HG03095 (cell line): ENCODE measurements at regions not wholly inside any gene's neighbourhood (a gene's known extent, or its start where the extent isn't known, plus 50 kb on each side); places are given as distances from the start of the nearest gene placed in this dataset.

Experiments
- ATAC-seq: cut with Tn5 transposase; IDR thresholded peaks from one replicate; pipeline ENCODE4 v1.9.1; 2021; ENCODE audit warnings: moderate library complexity; ENCODE audit not compliant: unreplicated experiment

- ATAC-seq, result no peak
Measured at GRCh38 chr12:3931206-3931605, 58.0 kb upstream of the PARP11 start.

GRCh38 chr12:3929875-3930615 is 56.8 kb upstream of the PARP11 start:
- no peak for ATAC-seq

DNA sequence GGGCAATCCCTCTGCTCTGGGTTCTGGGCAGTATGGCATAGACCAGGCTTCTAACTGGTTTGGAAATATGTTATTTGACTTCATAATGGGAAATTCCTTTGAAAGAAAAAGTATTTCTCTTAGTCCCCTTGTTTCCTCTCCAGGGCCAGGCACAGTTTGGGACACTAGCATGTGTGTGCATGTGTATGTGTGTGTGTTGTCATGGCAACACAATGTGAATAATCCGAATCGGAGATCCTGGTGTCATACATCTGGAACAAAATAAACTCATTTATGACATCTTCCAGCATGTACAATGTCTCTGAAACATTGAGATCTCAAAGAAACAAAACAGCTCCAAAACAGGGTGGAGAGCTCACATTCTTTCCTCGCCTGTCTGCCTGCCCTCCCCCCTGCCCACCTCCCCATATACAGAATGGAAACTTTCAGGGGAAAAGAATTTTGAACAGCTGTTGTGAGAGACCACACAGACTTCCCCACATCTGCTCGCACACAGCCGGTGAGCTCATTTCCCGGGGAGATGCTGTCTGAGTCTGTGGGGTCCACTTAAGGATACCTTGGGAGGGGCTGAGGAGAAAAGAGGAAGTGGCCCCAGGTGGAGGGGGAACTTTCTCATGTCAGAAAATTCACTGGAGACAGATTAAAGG is 55.5 kb upstream of the PARP11 start:
- no peak for ATAC-seq

GRCh38 chr12:3925621-3926020 is 52.4 kb upstream of the PARP11 start:
- no peak for ATAC-seq

DNA sequence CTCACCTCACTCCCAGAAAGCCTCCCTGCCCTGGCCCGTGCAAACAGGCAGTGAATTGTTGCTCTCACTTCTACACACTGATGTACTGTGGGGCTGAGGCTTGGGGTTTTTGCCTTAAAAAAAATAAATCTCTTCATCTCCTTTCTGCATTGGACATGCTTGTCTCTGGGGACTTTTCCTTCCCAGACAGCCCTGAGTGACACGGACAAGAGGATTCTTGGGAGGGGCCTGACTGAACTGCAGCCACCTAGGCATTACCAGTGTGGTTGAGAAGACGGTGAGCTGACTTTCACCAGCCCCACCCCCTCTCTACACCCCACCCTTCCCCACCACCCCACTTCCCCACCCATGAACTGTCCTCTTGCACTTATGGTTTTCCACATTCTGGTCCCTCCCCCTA is 51.6 kb upstream of the PARP11 start:
- no peak for ATAC-seq

GRCh38 chr12:3923021-3923420 is 49.8 kb upstream of the PARP11 start:
- no peak for ATAC-seq
